ENCODE measurements at regions not wholly inside any gene's neighbourhood (a gene's known extent, or its start where the extent isn't known, plus 50 kb on each side); places are given as distances from the start of the nearest gene placed in this dataset.

GRCh38 chr3:76724075-76724474 is 315.8 kb upstream of the ROBO2 start:
- no peak for DNase-seq

- no peak for DNase-seq
Observed at GRCh38 chr3:76724706-76725105, 315.2 kb upstream of the ROBO2 start.

DNA sequence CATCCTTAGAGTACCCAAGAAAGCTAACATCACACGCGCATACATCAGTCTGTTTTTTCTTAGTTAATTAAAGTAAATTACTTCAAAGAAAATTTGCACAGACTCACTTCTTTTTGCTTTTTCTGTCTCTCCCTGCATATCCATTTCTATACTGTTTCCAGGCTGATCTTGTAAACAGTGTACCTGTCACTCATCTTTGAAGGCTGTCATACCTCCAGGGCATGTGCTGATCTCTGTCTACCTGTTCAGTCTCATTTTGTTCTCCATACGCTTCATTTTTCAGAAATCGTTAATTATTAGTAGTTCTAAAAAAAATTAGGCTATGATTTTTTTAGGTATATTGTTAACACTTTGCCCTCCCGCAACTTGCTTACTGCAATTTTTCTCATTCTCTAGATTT is 313.9 kb upstream of the ROBO2 start:
- no peak for DNase-seq

- no peak for DNase-seq
Observed at GRCh38 chr3:76728426-76728825, 311.5 kb upstream of the ROBO2 start.

GRCh38 chr3:76731471-76731870 is 308.4 kb upstream of the ROBO2 start:
- DNase-seq: no peak

GRCh38 chr3:76733073-76733759 is 306.7 kb upstream of the ROBO2 start:
- DNase-seq: no peak

- DNase-seq: no peak
Observed at GRCh38 chr3:76735152-76735551, 304.7 kb upstream of the ROBO2 start.

DNA sequence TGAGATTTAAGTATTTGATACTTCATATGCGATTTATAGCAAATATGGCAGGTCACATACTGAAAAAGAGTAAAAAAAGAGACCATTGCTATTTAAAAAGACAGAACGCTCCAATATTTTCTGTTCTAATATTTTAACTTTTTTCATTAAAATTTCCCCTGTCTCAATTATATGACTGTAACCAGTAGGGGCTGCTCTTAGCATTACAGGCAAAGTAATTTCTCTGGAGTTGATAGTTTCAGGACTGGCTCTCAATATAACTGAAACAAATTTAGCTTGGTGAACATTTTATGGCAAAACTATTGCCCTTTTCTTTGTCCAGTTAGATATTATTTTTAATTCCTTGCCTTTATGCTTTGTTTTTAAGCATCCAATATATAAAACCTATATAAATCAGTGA is 286.3 kb upstream of the ROBO2 start:
- no peak for DNase-seq

DNA sequence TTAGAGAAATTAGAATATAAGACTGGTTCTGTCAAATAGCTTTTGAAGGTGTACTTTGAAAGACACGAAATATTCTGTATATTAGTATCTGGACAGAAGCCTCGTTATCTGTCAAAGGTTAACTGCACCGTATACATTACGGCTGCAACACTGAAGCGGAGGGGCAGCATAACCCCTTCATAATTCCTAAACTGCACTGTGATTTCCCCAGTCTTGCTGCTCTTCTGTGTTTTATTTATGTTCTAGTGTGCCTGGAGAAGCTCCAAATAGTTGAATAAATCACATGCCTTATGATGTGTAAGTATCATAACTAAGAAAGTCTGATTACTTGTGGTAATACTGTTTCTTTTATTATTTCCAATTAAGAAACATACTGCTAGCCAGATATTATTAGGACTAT is 285.7 kb upstream of the ROBO2 start:
- no peak for DNase-seq

DNA sequence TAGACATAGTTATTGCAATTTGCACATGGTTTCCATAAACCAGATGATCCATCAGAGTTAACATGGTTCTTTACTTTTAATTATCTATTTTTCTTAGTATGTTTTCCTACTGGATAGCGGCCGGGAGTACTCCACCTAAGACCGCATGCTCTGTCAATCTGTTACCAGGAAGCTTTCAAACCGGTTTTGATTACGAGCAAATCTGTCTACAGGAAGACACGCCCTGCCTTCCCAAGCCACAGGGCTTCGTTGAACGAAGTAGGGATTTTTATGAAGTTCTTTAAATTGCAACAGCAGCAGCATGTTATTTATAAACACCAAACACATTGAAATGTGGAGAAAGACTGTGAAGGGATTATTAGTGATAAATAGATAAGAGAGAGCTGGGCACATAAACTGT is 283.3 kb upstream of the ROBO2 start:
- DNase-seq: no peak

GRCh38 chr3:76760336-76760735 is 279.6 kb upstream of the ROBO2 start:
- DNase-seq: no peak

GRCh38 chr3:76765511-76765910 is 274.4 kb upstream of the ROBO2 start:
- no peak for DNase-seq

GRCh38 chr3:76768912-76769311 is 271.0 kb upstream of the ROBO2 start:
- no peak for DNase-seq

DNA sequence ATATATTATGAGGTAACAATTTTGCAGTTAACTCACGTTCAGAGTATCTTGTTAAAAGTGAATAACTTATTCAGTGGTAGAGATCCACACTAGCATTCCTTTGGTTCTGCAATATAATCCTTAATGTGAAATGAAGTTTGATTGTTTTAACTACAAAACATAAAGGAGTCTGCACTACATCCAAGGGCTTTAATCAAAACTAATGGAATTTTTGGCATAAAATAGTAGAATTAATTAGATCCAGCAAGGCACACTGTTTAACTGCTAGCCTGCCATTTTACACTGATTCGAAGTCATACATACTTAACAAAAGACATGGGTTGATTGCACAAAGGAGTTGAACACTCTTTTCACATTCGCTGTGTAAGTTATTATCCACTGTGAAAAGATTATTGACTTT is 263.0 kb upstream of the ROBO2 start:
- no peak for DNase-seq

DNA sequence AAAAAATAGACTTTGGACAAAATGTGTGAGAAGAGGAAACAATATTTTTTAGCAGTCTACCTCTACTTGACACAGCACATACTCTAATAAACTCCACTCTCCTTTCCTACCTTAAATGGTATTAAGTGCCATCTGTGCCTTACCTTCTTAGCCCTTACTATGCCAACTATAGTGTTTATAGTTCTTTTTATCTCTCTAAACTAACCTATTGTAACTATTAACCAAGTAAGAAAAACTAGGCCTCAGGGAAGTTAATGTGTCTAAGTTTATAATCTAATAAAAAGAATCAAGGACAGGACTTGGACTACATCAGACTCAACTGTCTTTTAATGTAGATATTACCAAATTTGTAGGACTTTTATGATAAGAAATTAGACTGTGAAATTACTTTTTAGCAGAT is 251.7 kb upstream of the ROBO2 start:
- DNase-seq: no peak

DNA sequence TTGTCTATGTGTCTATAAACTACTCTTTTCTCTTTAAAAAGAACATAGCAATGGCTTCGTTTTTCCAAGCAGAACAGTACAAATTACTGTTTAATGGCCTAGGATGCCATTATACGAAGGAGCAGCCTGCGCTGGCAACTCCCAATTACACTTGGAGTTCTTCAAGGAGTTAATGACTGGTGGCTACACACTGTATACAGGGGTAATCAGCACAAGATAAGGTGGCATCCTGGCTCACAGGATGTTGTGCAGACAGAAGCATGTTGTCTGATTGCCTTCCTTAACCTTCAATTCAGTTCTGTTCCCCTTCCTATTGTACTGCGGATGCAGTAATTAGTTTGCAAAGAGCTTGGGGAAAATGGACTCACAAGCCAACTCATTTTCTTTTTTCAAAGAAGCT is 250.7 kb upstream of the ROBO2 start:
- no peak for DNase-seq

DNA sequence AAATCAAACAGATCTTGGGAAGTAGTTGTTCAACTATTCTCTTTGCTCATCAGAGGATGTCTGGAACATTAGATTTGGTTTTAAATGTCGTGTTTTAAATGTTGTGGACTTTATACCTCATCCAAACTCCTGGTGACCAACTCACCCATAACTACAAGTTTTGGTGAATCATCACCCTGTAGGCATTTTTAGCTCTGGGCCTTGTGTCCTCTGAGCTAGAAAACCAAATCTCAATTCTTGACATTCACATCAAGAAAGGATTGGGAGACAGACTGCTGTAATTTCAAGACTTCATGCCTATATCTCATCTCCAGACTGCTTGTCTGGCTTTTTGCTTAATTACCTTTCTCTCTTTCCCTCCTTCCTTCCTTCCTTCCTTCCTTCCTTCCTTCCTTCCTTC is 228.5 kb upstream of the ROBO2 start:
- DNase-seq: no peak

DNA sequence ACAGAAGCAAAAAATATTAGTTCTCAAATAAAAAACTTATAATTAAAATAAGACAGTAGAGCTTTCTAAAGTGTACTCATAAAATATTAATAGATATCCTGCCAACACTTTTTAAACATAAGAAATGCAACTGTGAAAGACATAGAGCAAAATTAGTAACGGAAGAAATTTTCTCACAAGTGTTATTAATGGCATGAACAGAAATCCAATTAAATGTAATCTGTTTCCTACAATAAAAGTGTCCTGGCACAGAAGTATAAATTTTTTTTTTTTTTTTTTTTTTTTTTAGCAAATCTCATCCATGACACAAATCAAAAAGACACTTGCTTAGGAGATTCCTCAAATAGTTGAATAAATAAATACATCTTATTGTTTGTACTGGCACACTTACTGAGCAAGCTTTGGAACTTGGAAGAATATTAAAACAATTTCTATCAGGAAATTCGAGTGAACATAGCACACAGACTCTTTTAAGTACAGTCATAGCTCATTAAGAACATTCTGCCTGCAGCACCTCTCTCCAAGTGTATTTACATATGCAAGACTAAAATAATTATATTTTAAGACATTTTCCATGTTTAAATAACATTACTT is 227.2 kb upstream of the ROBO2 start:
- DNase-seq: no peak

DNA sequence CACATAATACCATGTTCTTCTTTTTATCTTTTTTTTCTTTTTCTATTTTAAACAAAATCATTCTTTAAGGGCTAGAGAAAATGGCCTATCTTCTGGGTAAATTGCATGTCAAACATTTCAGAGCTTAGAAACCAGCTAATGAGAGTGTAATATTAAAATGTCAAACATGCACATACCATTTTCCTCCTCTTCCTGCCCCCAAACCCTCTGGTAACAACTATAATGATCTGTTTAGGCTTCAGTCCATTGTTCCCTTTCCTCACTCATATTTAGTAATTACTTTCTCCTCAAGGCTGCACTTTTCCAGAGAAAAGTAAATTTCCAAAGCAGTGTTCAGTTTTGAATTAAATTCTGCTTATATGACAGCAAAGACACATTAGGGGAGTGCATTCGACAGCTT is 224.3 kb upstream of the ROBO2 start:
- DNase-seq: no peak

DNA sequence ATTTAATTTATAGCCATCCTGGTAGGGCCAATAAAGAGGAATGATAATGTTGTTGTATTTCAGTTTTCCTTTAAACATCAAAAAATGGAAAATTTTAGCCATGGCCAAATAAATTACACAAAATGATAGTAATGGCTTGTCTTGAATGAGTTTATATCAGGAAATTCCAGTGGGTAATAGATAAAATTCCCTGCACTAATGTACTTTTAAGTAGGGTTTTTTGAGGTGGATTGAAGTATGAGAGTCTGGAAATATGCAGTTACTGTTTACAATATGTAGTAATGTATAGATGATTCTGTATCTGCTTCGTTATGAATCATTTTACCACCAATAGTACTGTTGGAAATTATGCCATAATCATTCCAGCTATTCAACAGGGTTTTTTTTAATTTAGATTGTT is 219.4 kb upstream of the ROBO2 start:
- DNase-seq: no peak

DNA sequence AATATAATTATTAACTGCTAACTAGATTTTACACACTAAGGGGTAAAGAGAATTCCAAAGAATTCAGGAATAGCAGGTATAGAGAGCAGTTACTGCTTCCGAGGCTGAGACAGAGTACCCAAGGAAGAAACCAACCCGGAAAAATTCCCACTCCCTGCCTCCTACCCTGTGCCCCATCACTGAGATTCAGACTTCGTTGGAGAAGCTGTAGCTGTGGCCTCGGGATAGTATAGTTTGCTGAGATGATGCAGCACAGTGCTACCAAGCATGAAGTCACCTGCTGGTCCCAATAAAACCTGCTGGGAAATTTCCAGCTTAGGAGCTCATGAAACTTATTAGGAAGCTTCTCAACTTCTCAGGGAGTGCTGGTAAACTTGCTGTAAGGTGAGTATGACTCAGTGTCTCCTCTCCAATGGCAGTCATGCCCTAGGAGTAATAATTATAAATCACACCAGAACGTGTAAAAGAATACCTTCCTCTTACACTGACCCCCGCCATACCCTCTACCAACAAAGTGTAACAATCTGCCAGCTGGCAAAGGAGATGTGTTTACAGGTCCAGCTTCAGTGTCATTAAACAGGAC is 215.2 kb upstream of the ROBO2 start:
- no peak for DNase-seq

GRCh38 chr3:76826861-76827260 is 213.0 kb upstream of the ROBO2 start:
- DNase-seq: no peak

DNA sequence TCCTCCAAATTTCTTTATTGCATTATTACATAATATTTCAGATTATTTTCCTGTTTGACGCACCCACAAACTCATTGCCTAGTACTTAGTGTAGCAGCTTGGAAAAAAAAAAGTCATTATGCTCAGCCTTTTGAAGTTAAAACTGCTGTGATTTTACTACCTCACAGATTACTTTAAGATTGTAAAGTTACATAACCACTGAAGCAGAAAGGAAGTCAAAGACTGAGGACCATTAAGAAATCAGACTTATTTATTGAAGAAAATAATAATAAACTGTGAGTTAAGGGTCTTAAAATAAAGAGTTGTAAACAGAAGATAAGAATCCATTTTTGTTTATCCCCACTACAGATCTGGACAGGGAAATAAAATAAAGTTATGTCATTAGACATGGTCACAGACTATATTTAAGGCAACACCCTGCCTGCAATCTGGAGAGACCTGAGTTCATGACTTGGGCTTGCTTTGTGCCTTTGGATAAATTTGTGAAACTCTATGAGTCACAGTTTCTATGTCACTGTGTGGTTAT is 212.1 kb upstream of the ROBO2 start:
- DNase-seq: no peak

- no peak for DNase-seq
Observed at GRCh38 chr3:76834657-76835056, 205.2 kb upstream of the ROBO2 start.

GRCh38 chr3:76841747-76842146 is 198.2 kb upstream of the ROBO2 start:
- no peak for DNase-seq

Measured in hematopoietic multipotent progenitor cell treated with erythropoietin and hydrocortisone succinate and interleukin-3 and kit ligand, for 6 days (in vitro differentiated cells).